Activated B cell treated with CpG ODN at 0.5 μM for 24 hours (primary cell): ENCODE measurements at regions not wholly inside any gene's neighbourhood (a gene's known extent, or its start where the extent isn't known, plus 50 kb on each side); places are given as distances from the start of the nearest gene placed in this dataset.

ENCODE experiments used
- ATAC-seq: fragments of 200-7000 bp; cut with Tn5 transposase; one replicate; pipeline ENCODE4 v1.10.0; 2021; ENCODE audit warnings: low read depth, mild to moderate bottlenecking, moderate library complexity
- CTCF ChIA-PET: fragments of 350-600 bp; sonication (Branson Sonifier 250); formaldehyde crosslinking; loops from one replicate; lab custom pipeline; 2021; ENCODE audit warnings: antibody characterized with exemption; lab: Charles Lee
- POLR2A ChIA-PET: fragments of 350-600 bp; sonication (Branson Sonifier 250); formaldehyde crosslinking; loops from one replicate; lab custom pipeline; 2021; ENCODE audit warnings: antibody characterized with exemption; lab: Charles Lee
- DNase-seq: peaks from one replicate; pipeline ENCODE4 v3.0.0; 2022
- H3K27ac Mint-ChIP-seq: one replicate; pipeline ENCODE4 v1.8.0; 2020; ENCODE audit warnings: mixed read lengths
- H3K27me3 Mint-ChIP-seq: one replicate; pipeline ENCODE4 v1.8.0; 2021; ENCODE audit warnings: mixed read lengths
- H3K36me3 Mint-ChIP-seq: one replicate; pipeline ENCODE4 v1.8.0; 2021; ENCODE audit warnings: low read depth, mixed read lengths
- H3K4me1 Mint-ChIP-seq: one replicate; pipeline ENCODE4 v1.8.0; 2021; ENCODE audit warnings: mixed read lengths
- H3K4me3 Mint-ChIP-seq: one replicate; pipeline ENCODE4 v1.8.0; 2020; ENCODE audit warnings: mild to moderate bottlenecking, mixed read lengths
- H3K9me3 Mint-ChIP-seq: one replicate; pipeline ENCODE4 v1.8.0; 2020; ENCODE audit warnings: mixed read lengths
- intact Hi-C: fragments of 100-400 bp; cut with micrococcal nuclease; formaldehyde crosslinking; loops from one replicate; pipeline ENCODE4 v1.15.1; 2024
- TF ChIP-seq, protein P1 (sequence below): fragments of 200-600 bp; IDR thresholded peaks from one replicate; pipeline ENCODE4 v1.8.0; 2022; ENCODE audit warnings: antibody characterized with exemption, mild to moderate bottlenecking

DNA sequence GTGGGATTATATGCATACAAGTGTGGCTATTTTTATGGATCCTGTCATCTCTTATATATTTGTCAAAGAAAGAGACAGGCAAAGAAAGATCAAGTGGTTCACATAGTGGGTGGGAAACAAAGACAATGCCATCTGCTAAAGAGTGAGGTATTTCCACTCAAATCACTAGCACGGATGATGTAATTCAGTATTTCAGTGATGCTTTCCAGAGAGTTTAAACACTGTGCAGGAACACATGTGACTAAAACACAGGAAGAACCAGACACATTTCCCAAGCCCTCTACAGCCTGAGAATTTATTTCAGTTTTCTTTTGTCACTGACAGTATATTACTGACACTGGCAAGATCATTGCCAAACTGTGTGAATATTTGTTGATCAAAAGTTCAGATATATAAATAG, 885.7 kb upstream of the CELF2 start:
- Mint-ChIP-seq H3K27me3 (no peaks in the 10 kb centered on the region), H3K9me3 (no peaks in the 10 kb centered on the region), H3K4me3 (no peak overlapping the region), H3K27ac (no peak overlapping the region), H3K4me1 (no peaks in the 10 kb centered on the region), H3K36me3 (no peaks in the 10 kb centered on the region)
- ChIA-PET POLR2A (no interaction called here), CTCF (no interaction called here)
- no peak for DNase-seq
- TF ChIP-seq, protein P1, sequence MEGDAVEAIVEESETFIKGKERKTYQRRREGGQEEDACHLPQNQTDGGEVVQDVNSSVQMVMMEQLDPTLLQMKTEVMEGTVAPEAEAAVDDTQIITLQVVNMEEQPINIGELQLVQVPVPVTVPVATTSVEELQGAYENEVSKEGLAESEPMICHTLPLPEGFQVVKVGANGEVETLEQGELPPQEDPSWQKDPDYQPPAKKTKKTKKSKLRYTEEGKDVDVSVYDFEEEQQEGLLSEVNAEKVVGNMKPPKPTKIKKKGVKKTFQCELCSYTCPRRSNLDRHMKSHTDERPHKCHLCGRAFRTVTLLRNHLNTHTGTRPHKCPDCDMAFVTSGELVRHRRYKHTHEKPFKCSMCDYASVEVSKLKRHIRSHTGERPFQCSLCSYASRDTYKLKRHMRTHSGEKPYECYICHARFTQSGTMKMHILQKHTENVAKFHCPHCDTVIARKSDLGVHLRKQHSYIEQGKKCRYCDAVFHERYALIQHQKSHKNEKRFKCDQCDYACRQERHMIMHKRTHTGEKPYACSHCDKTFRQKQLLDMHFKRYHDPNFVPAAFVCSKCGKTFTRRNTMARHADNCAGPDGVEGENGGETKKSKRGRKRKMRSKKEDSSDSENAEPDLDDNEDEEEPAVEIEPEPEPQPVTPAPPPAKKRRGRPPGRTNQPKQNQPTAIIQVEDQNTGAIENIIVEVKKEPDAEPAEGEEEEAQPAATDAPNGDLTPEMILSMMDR: no peak
- no peak for ATAC-seq
- intact Hi-C loops: no loop called here

DNA sequence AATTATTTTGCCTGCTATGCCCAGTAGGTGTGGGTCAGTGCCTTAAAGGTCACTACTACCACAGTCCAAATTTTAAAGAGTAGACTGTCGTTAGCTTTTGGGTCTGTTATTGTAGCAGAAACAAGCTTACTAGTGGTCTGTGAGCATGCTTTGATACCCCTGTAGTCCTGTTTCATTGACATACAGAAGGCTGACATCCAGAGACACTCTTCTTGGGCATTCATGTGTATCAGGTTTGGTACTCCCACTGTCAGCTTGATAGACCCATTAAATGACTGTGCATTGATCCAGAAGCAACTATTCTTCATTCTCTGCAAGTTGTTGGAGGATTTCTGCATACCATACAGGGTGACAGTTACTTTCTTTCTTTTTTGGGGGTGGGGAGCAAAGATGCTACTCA, 884.4 kb upstream of the CELF2 start:
- H3K27ac Mint-ChIP-seq: no peak overlapping the region
- DNase-seq (no peak), ATAC-seq (no peak)
- no peak overlapping the region for H3K4me3 Mint-ChIP-seq
- no peaks in the 10 kb centered on the region for H3K36me3 Mint-ChIP-seq
- ChIA-PET POLR2A (no interaction called here), CTCF (no interaction called here)
- intact Hi-C loops: no loop called here
- H3K4me1 Mint-ChIP-seq: peaks cover 2% of the 10 kb centered on the region
- no peaks in the 10 kb centered on the region for H3K9me3 Mint-ChIP-seq
- TF ChIP-seq, protein P1: no peak
- no peaks in the 10 kb centered on the region for H3K27me3 Mint-ChIP-seq

DNA sequence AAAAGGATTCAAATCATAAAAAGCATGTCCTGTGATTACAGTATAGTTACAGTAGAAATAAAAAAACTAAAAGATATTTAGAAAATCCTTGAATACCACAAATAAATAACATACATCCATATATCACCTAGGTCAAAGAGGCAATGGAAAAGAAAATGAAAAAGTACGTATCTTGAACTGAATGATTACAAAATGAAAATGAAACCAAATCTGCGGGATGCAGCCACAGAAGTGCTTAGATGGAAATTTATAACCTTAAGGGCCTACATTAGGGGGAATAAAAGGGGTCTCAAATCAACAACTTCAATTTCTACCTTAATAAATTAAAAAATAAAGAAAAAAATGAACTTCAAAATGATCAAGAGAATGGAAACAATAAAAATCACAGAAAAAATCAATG, 879.0 kb upstream of the CELF2 start:
- Mint-ChIP-seq H3K27me3 (no peaks in the 10 kb centered on the region), H3K9me3 (no peaks in the 10 kb centered on the region), H3K27ac (no peak overlapping the region), H3K4me3 (peak overlapping the region; percentile 57), H3K36me3 (no peaks in the 10 kb centered on the region), H3K4me1 (peaks cover 7% of the 10 kb centered on the region)
- CTCF ChIA-PET: no interaction called here
- ATAC-seq (no peak), DNase-seq (no peak)
- POLR2A ChIA-PET: no interaction called here
- TF ChIP-seq, protein P1: no peak
- intact Hi-C loops: no loop called here

DNA sequence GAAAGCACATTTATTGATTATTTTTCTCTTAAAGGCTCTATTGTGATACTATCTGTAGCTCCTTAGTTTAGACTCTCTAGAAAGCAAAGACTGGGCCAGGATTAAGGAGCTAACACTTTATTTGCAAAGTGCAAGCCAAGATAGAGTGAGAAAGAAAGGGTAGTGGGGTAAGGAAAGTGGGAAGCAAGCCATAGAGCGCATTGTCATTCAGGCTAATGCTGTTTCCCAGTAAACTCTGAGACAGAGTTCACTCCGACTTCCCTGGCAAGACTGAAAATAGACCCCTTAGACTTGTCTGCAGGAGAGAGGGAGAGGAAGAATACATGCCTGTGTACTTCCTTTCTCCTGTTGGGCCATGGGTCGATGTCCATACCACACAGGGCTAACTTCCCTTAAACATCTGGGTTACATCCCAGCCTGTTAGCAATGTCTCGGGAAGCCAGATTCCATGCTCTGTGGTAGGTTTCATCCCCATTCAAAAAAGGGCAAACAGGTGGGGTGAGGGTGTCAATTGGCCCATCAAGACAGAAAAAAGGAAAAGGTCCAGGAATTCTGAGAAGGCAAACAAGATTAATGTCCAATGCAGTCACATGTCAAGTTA, 875.8 kb upstream of the CELF2 start:
- Mint-ChIP-seq H3K27me3 (no peaks in the 10 kb centered on the region), H3K36me3 (no peaks in the 10 kb centered on the region), H3K9me3 (no peaks in the 10 kb centered on the region), H3K4me3 (no peak overlapping the region), H3K4me1 (peaks cover 7% of the 10 kb centered on the region), H3K27ac (no peak overlapping the region)
- intact Hi-C loops: no loop called here
- TF ChIP-seq, protein P1: no peak
- DNase-seq (no peak), ATAC-seq (no peak)
- ChIA-PET POLR2A (no interaction called here), CTCF (interaction anchor here (0.6 kb wide), 1 partner anchor 488 kb away, joined by 3 read pairs; no protein-coding TSS in a partner anchor)

DNA sequence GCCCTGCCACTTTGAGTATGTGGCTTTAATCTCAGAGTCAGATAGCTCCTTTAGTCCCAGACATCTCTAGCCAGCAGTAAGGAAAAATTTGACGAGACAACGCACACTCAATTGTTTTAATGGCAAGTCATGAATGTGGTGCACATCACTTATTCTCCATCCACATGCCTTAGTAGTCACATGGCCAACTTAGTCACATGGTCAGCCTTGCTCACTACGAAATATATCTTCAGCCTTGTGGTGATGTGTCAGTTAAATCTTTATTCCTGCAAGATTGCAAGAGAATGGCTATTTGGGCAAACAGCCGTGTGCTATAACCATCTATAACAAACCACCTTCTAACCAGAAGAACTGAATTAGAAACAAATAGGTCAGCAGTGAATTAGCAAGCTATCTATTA, 871.1 kb upstream of the CELF2 start:
- intact Hi-C loops: no loop called here
- no peak overlapping the region for H3K4me3 Mint-ChIP-seq
- H3K4me1 Mint-ChIP-seq: no peaks in the 10 kb centered on the region
- H3K9me3 Mint-ChIP-seq: no peaks in the 10 kb centered on the region
- TF ChIP-seq, protein P1: no peak
- no peak overlapping the region for H3K27ac Mint-ChIP-seq
- ChIA-PET CTCF (no interaction called here), POLR2A (no interaction called here)
- no peak for DNase-seq
- ATAC-seq: no peak
- H3K36me3 Mint-ChIP-seq: no peaks in the 10 kb centered on the region
- H3K27me3 Mint-ChIP-seq: no peaks in the 10 kb centered on the region
